Calu3 (cell line): ENCODE measurements at regions not wholly inside any gene's neighbourhood (a gene's known extent, or its start where the extent isn't known, plus 50 kb on each side); places are given as distances from the start of the nearest gene placed in this dataset.

Experiments used
- BruUV-seq: library from RNA; stranded (reverse); fragments of 400-500 nt; replicated peaks from 2 replicates; lab custom pipeline; 2021; lab: Mats Ljungman, UMichigan
- CTCF ChIA-PET: fragments of 300-600 bp; sonication (Branson Sonifier 250); formaldehyde crosslinking; loops from one replicate; lab custom pipeline; 2022; ENCODE audit warnings: antibody characterized with exemption; lab: Charles Lee
- DNase-seq: peaks from one replicate; pipeline ENCODE4 v3.0.0; 2022
- H3K27ac Mint-ChIP-seq: one replicate; pipeline ENCODE4 v1.8.0; 2022; ENCODE audit warnings: mixed read lengths; ENCODE audit not compliant: unreplicated experiment
- H3K27me3 Mint-ChIP-seq: one replicate; pipeline ENCODE4 v1.8.0; 2022; ENCODE audit warnings: mixed read lengths; ENCODE audit not compliant: unreplicated experiment
- H3K36me3 Mint-ChIP-seq: one replicate; pipeline ENCODE4 v1.8.0; 2022; ENCODE audit warnings: mild to moderate bottlenecking, moderate library complexity, mixed read lengths; ENCODE audit not compliant: insufficient read depth, unreplicated experiment
- H3K4me1 Mint-ChIP-seq: one replicate; pipeline ENCODE4 v1.8.0; 2022; ENCODE audit warnings: mild to moderate bottlenecking, low read depth, mixed read lengths; ENCODE audit not compliant: unreplicated experiment
- H3K4me3 Mint-ChIP-seq: one replicate; pipeline ENCODE4 v1.8.0; 2022; ENCODE audit warnings: mild to moderate bottlenecking, low read depth, moderate library complexity, mixed read lengths; ENCODE audit not compliant: unreplicated experiment
- H3K9me3 Mint-ChIP-seq: one replicate; pipeline ENCODE4 v1.8.0; 2022; ENCODE audit warnings: low read depth, mixed read lengths; ENCODE audit not compliant: unreplicated experiment
- CTCF ChIP-seq: fragments of 200-600 bp; IDR thresholded peaks from one replicate; pipeline ENCODE4 v1.8.0; 2022; ENCODE audit warnings: antibody characterized with exemption; ENCODE audit not compliant: unreplicated experiment
- intact Hi-C: fragments of 100-400 bp; cut with micrococcal nuclease; formaldehyde crosslinking; loops from one replicate; pipeline ENCODE4 v1.10.0; 2022; ENCODE audit not compliant: unreplicated experiment

DNA sequence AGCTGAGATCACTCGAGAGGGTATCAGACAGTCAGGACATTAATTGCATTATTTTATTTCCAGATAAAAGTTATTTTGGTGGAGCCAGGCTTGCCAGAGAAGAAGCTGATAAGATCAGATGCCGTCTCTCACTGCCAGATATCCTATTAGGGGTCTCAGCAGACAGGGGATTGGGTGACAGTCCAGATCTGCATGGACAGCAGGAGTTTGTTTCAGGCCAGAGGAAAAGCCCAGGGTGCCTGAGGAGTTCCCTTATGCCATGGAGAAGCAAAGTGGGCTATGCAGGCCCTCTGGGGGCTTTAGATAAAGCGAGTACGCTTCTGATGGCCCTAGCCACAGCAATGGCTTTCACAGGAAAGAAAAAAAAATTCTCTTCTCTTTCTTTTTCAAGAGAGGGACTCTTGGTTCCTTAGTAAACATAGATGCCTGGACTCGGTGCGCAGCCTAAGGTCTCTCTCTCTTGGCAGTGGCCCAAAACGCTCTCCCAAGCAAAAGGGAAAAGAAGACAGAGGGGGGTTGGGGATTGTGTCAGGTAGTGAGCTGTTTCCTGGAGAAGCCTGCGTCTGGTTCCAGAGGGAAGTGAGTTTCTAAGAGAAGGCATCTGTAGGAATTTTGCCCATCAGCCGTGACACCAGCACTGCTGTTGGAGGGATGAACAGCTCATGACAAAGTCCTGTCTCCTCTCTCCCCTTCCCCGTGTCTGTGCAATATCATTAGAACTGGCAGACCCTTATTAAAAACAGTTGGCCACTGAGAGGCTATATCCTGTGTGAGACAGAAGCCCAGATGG is 166.3 kb upstream of the FOXF1 start:
- H3K36me3 Mint-ChIP-seq: no peaks in the 10 kb centered on the region
- BruUV-seq: no TSS peak
- no peak overlapping the region for H3K27ac Mint-ChIP-seq
- intact Hi-C loops: no loop called here
- peaks cover 100% of the 10 kb centered on the region for H3K27me3 Mint-ChIP-seq
- no peaks in the 10 kb centered on the region for H3K4me1 Mint-ChIP-seq
- CTCF ChIA-PET: no interaction called here
- no peak for DNase-seq
- peaks cover 5% of the 10 kb centered on the region for H3K9me3 Mint-ChIP-seq
- no peak for TF ChIP-seq CTCF
- no peak overlapping the region for H3K4me3 Mint-ChIP-seq

DNA sequence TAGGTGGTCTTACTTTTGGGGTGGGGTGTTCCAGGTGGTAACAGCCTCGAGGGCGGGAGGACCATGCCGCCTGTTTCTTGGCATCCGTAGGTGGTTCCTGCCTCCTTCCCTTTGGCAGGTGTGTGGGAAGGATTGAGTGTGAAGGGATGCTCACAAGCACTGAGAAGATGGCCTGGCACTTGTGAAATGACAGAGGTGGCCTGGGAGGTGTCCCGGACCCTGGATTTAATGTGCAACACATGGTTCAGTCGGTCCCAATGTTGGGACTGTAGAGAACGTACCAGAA is 165.8 kb upstream of the FOXF1 start:
- intact Hi-C loops: no loop called here
- H3K4me3 Mint-ChIP-seq: no peak overlapping the region
- H3K4me1 Mint-ChIP-seq: no peaks in the 10 kb centered on the region
- H3K9me3 Mint-ChIP-seq: peaks cover 5% of the 10 kb centered on the region
- peaks cover 100% of the 10 kb centered on the region for H3K27me3 Mint-ChIP-seq
- CTCF ChIA-PET: no interaction called here
- DNase-seq: no peak
- no TSS peak for BruUV-seq
- no peak overlapping the region for H3K27ac Mint-ChIP-seq
- TF ChIP-seq CTCF: no peak
- no peaks in the 10 kb centered on the region for H3K36me3 Mint-ChIP-seq

- peaks cover 100% of the 10 kb centered on the region for H3K27me3 Mint-ChIP-seq
These were observed 165.4 kb upstream of the FOXF1 start for GRCh38 chr16:86344881-86345280.

GRCh38 chr16:86345516-86345915 is 164.8 kb upstream of the FOXF1 start:
- Mint-ChIP-seq H3K36me3 (no peaks in the 10 kb centered on the region), H3K4me1 (no peaks in the 10 kb centered on the region), H3K27ac (no peak overlapping the region), H3K27me3 (peaks cover 100% of the 10 kb centered on the region), H3K9me3 (peaks cover 5% of the 10 kb centered on the region), H3K4me3 (no peak overlapping the region)
- intact Hi-C loops: no loop called here
- BruUV-seq: no TSS peak
- no peak for TF ChIP-seq CTCF
- DNase-seq: no peak
- CTCF ChIA-PET: no interaction called here

More at GRCh38 chr16:86344881-86345280, 165.4 kb upstream of the FOXF1 start:
- no peak for DNase-seq
- no peak for TF ChIP-seq CTCF
- Mint-ChIP-seq H3K4me1 (no peaks in the 10 kb centered on the region), H3K27ac (no peak overlapping the region), H3K36me3 (no peaks in the 10 kb centered on the region), H3K9me3 (peaks cover 5% of the 10 kb centered on the region), H3K4me3 (no peak overlapping the region)
- CTCF ChIA-PET: no interaction called here
- intact Hi-C loops: no loop called here
- BruUV-seq: no TSS peak
